Activated CD4-positive, alpha-beta memory T cell treated with anti-CD3 and anti-CD28 coated beads for 36 hours (primary cell): ENCODE measurements at regions not wholly inside any gene's neighbourhood (a gene's known extent, or its start where the extent isn't known, plus 50 kb on each side); places are given as distances from the start of the nearest gene placed in this dataset.

Experiments
- CTCF ChIA-PET: fragments of 350-600 bp; sonication (Branson Sonifier 250); formaldehyde crosslinking; loops from one replicate; lab custom pipeline; 2021; ENCODE audit warnings: antibody characterized with exemption, inconsistent platforms; lab: Charles Lee
- POLR2A ChIA-PET: fragments of 350-600 bp; sonication (Branson Sonifier 250); formaldehyde crosslinking; loops from one replicate; lab custom pipeline; 2021; ENCODE audit warnings: antibody characterized with exemption; lab: Charles Lee
- DNase-seq: peaks from one replicate; pipeline ENCODE4 v3.0.0-alpha.2; 2020
- H3K27ac Mint-ChIP-seq: one replicate; pipeline ENCODE4 v1.8.0; 2021; ENCODE audit warnings: mixed read lengths
- H3K27me3 Mint-ChIP-seq: one replicate; pipeline ENCODE4 v1.8.0; 2021; ENCODE audit warnings: mixed read lengths
- H3K36me3 Mint-ChIP-seq: one replicate; pipeline ENCODE4 v1.8.0; 2021; ENCODE audit warnings: mixed read lengths
- H3K4me1 Mint-ChIP-seq: one replicate; pipeline ENCODE4 v1.8.0; 2021; ENCODE audit warnings: low read depth, mixed read lengths
- H3K4me3 Mint-ChIP-seq: one replicate; pipeline ENCODE4 v1.8.0; 2021; ENCODE audit warnings: mild to moderate bottlenecking, mixed read lengths
- H3K9me3 Mint-ChIP-seq: one replicate; pipeline ENCODE4 v1.8.0; 2021; ENCODE audit warnings: mixed read lengths
- intact Hi-C: fragments of 100-400 bp; cut with micrococcal nuclease; formaldehyde crosslinking; loops from one replicate; pipeline ENCODE4 v1.15.1; 2023

- intact Hi-C loops = no loop called here
- no peaks in the 10 kb centered on the region for H3K4me1 Mint-ChIP-seq
- POLR2A ChIA-PET = no interaction called here
- no peaks in the 10 kb centered on the region for H3K9me3 Mint-ChIP-seq
- H3K4me3 Mint-ChIP-seq = no peak overlapping the region
- CTCF ChIA-PET = no interaction called here
- no peaks in the 10 kb centered on the region for H3K36me3 Mint-ChIP-seq
- H3K27ac Mint-ChIP-seq = no peak overlapping the region
- no peaks in the 10 kb centered on the region for H3K27me3 Mint-ChIP-seq
- DNase-seq = no peak
Measured at GRCh38 chr9:79946712-79947111, 374.9 kb downstream of the TLE4 start.

GRCh38 chr9:79945495-79945894, 373.7 kb downstream of the TLE4 start:
- CTCF ChIA-PET = no interaction called here
- Mint-ChIP-seq H3K27me3 (no peaks in the 10 kb centered on the region), H3K4me3 (no peak overlapping the region), H3K27ac (no peak overlapping the region), H3K9me3 (no peaks in the 10 kb centered on the region), H3K4me1 (no peaks in the 10 kb centered on the region), H3K36me3 (no peaks in the 10 kb centered on the region)
- DNase-seq = no peak
- intact Hi-C loops = no loop called here
- POLR2A ChIA-PET = no interaction called here

GRCh38 chr9:79945016-79945415, 373.3 kb downstream of the TLE4 start:
- Mint-ChIP-seq H3K9me3 (no peaks in the 10 kb centered on the region), H3K36me3 (no peaks in the 10 kb centered on the region), H3K27ac (no peak overlapping the region), H3K4me1 (no peaks in the 10 kb centered on the region), H3K27me3 (no peaks in the 10 kb centered on the region), H3K4me3 (no peak overlapping the region)
- CTCF ChIA-PET = no interaction called here
- no peak for DNase-seq
- POLR2A ChIA-PET = no interaction called here
- intact Hi-C loops = no loop called here

GRCh38 chr9:79940919-79941318, 369.2 kb downstream of the TLE4 start:
- CTCF ChIA-PET = no interaction called here
- Mint-ChIP-seq H3K27me3 (no peaks in the 10 kb centered on the region), H3K36me3 (no peaks in the 10 kb centered on the region), H3K4me1 (no peaks in the 10 kb centered on the region), H3K9me3 (no peaks in the 10 kb centered on the region), H3K27ac (no peak overlapping the region), H3K4me3 (no peak overlapping the region)
- POLR2A ChIA-PET = no interaction called here
- intact Hi-C loops = no loop called here
- no peak for DNase-seq

- ChIA-PET POLR2A (no interaction called here), CTCF (no interaction called here)
- Mint-ChIP-seq H3K36me3 (no peaks in the 10 kb centered on the region), H3K4me1 (no peaks in the 10 kb centered on the region), H3K27ac (no peak overlapping the region), H3K27me3 (no peaks in the 10 kb centered on the region), H3K9me3 (no peaks in the 10 kb centered on the region), H3K4me3 (no peak overlapping the region)
- intact Hi-C loops = no loop called here
- DNase-seq = no peak
Measured at GRCh38 chr9:79939819-79940218, 368.1 kb downstream of the TLE4 start.

- Mint-ChIP-seq H3K27me3 (no peaks in the 10 kb centered on the region), H3K36me3 (no peaks in the 10 kb centered on the region), H3K4me1 (no peaks in the 10 kb centered on the region), H3K4me3 (no peak overlapping the region), H3K9me3 (no peaks in the 10 kb centered on the region), H3K27ac (no peak overlapping the region)
- POLR2A ChIA-PET = no interaction called here
- DNase-seq = no peak
- intact Hi-C loops = no loop called here
- CTCF ChIA-PET = no interaction called here
Measured at GRCh38 chr9:79936336-79936735, 364.6 kb downstream of the TLE4 start.

- Mint-ChIP-seq H3K27ac (no peak overlapping the region), H3K4me3 (no peak overlapping the region), H3K4me1 (no peaks in the 10 kb centered on the region), H3K36me3 (no peaks in the 10 kb centered on the region), H3K9me3 (no peaks in the 10 kb centered on the region), H3K27me3 (no peaks in the 10 kb centered on the region)
- CTCF ChIA-PET = no interaction called here
- DNase-seq = no peak
- intact Hi-C loops = no loop called here
- POLR2A ChIA-PET = no interaction called here
Measured at GRCh38 chr9:79929285-79929684, 357.5 kb downstream of the TLE4 start.

- intact Hi-C loops = no loop called here
- Mint-ChIP-seq H3K36me3 (no peaks in the 10 kb centered on the region), H3K27me3 (no peaks in the 10 kb centered on the region), H3K4me3 (no peak overlapping the region), H3K4me1 (no peaks in the 10 kb centered on the region), H3K9me3 (no peaks in the 10 kb centered on the region), H3K27ac (no peak overlapping the region)
- ChIA-PET CTCF (no interaction called here), POLR2A (no interaction called here)
- DNase-seq = no peak
Measured at GRCh38 chr9:79928661-79929223, 357.0 kb downstream of the TLE4 start.

GRCh38 chr9:79925326-79925725, 353.6 kb downstream of the TLE4 start:
- no peak for DNase-seq
- no peak overlapping the region for H3K27ac Mint-ChIP-seq
- H3K27me3 Mint-ChIP-seq = no peaks in the 10 kb centered on the region

GRCh38 chr9:79924836-79925235, 353.1 kb downstream of the TLE4 start:
- ChIA-PET CTCF (no interaction called here), POLR2A (no interaction called here)
- intact Hi-C loops = no loop called here
- Mint-ChIP-seq H3K4me1 (no peaks in the 10 kb centered on the region), H3K9me3 (no peaks in the 10 kb centered on the region), H3K27me3 (no peaks in the 10 kb centered on the region), H3K36me3 (no peaks in the 10 kb centered on the region), H3K4me3 (no peak overlapping the region), H3K27ac (no peak overlapping the region)
- no peak for DNase-seq

More at GRCh38 chr9:79925326-79925725, 353.6 kb downstream of the TLE4 start:
- intact Hi-C loops = no loop called here
- H3K36me3 Mint-ChIP-seq = no peaks in the 10 kb centered on the region
- ChIA-PET CTCF (no interaction called here), POLR2A (no interaction called here)
- no peak overlapping the region for H3K4me3 Mint-ChIP-seq
- H3K9me3 Mint-ChIP-seq = no peaks in the 10 kb centered on the region
- H3K4me1 Mint-ChIP-seq = no peaks in the 10 kb centered on the region

- H3K36me3 Mint-ChIP-seq = no peaks in the 10 kb centered on the region
- H3K9me3 Mint-ChIP-seq = no peaks in the 10 kb centered on the region
- no peak for DNase-seq
- POLR2A ChIA-PET = no interaction called here
- CTCF ChIA-PET = no interaction called here
- H3K4me3 Mint-ChIP-seq = no peak overlapping the region
- H3K27me3 Mint-ChIP-seq = no peaks in the 10 kb centered on the region
- H3K27ac Mint-ChIP-seq = no peak overlapping the region
- no peaks in the 10 kb centered on the region for H3K4me1 Mint-ChIP-seq
- intact Hi-C loops = no loop called here
Measured at GRCh38 chr9:79917421-79917820, 345.7 kb downstream of the TLE4 start.

- intact Hi-C loops = no loop called here
- H3K4me1 Mint-ChIP-seq = no peaks in the 10 kb centered on the region
- no peaks in the 10 kb centered on the region for H3K27me3 Mint-ChIP-seq
- no peaks in the 10 kb centered on the region for H3K36me3 Mint-ChIP-seq
- ChIA-PET CTCF (no interaction called here), POLR2A (no interaction called here)
- H3K9me3 Mint-ChIP-seq = no peaks in the 10 kb centered on the region
- no peak for DNase-seq
- H3K27ac Mint-ChIP-seq = no peak overlapping the region
- H3K4me3 Mint-ChIP-seq = no peak overlapping the region
Measured at GRCh38 chr9:79913867-79914266, 342.1 kb downstream of the TLE4 start.

GRCh38 chr9:79912318-79913070, 340.7 kb downstream of the TLE4 start:
- Mint-ChIP-seq H3K9me3 (no peaks in the 10 kb centered on the region), H3K4me1 (no peaks in the 10 kb centered on the region), H3K36me3 (no peaks in the 10 kb centered on the region), H3K27ac (no peak overlapping the region), H3K27me3 (no peaks in the 10 kb centered on the region), H3K4me3 (no peak overlapping the region)
- CTCF ChIA-PET = no interaction called here
- POLR2A ChIA-PET = no interaction called here
- no peak for DNase-seq
- intact Hi-C loops = no loop called here
